Astrocyte of the cerebellum (primary cell): ENCODE measurements at regions not wholly inside any gene's neighbourhood (a gene's known extent, or its start where the extent isn't known, plus 50 kb on each side); places are given as distances from the start of the nearest gene placed in this dataset.

Experiments used
- DNase-seq: peaks from one replicate; pipeline ENCODE4 v3.0.0-alpha.2; 2011; ENCODE audit warnings: low read depth
- H3K4me3 ChIP-seq: 2 replicates; pipeline ENCODE4 v1.5.1; 2011; ENCODE audit warnings: mild to moderate bottlenecking, low read depth, low read length, moderate library complexity
- in situ Hi-C: cut with HindIII; loops from 2 replicates; pipeline ENCODE4 v1.10.0; 2017; ENCODE audit warnings: low sequenced_read_pairs
- TF ChIP-seq, protein P1 (sequence below): IDR thresholded peaks from 2 replicates; pipeline ENCODE4 v1.5.1; 2012; ENCODE audit warnings: low read length, low read depth, moderate library complexity, mild to moderate bottlenecking; ENCODE audit errors: missing control alignments

DNA sequence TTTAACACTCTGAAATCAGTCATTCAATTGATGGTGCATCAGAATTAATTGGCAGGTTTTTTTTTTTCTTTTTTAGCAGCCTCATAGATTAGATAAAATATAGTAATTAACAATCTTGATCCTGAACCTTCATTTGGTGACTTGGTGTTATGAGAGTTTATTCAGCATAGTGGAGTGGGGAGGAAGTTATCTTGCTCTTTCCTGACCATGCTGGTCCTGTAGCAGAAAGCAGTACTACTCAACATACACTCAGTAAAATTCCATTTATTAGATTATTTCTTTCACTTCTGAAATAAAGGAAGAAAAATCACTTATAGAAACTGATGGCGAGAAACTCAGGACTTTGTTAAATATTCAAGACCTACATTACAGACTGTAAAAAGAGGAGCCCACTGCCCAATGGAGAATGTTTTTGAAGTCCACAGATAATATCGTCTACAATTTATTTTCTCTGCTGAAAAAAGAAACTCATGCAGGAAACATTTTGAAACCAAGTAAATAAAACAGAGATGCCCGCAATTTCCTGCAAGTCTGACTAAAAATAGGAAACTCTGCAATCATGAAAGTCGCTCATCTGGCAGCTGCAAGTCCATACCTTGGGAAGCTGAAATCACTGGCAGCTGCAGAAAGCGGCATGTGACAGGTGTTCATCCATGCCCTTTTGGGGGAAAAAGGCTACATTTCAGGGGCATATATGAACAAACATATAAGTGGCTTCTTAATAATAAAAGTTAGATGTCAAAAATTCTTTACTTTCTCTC is 233.2 kb upstream of the RFX3 start:
- in situ Hi-C loops = no loop called here
- H3K4me3 ChIP-seq = no peak overlapping the region
- no peak for DNase-seq
- TF ChIP-seq, protein P1, sequence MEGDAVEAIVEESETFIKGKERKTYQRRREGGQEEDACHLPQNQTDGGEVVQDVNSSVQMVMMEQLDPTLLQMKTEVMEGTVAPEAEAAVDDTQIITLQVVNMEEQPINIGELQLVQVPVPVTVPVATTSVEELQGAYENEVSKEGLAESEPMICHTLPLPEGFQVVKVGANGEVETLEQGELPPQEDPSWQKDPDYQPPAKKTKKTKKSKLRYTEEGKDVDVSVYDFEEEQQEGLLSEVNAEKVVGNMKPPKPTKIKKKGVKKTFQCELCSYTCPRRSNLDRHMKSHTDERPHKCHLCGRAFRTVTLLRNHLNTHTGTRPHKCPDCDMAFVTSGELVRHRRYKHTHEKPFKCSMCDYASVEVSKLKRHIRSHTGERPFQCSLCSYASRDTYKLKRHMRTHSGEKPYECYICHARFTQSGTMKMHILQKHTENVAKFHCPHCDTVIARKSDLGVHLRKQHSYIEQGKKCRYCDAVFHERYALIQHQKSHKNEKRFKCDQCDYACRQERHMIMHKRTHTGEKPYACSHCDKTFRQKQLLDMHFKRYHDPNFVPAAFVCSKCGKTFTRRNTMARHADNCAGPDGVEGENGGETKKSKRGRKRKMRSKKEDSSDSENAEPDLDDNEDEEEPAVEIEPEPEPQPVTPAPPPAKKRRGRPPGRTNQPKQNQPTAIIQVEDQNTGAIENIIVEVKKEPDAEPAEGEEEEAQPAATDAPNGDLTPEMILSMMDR = no peak

DNA sequence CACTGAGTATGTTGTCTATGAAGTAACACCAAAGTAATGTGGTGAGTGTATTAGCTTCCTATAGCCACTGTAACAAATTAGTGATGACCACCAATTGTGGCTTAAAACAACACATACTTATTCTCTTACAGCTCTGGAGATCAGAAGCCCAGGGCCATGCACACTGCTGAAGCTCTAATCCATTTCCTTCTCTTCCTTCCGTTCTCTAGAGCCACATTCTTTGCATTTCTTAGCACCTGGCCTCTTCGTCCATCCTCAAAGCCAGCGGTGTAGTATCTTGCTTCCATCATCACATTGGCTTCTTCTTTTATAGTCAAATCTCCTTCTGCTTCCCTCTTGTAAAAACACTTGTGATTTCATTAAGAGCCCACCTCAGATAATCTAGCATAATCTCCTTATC is 230.3 kb upstream of the RFX3 start:
- TF ChIP-seq, protein P1 = no peak
- in situ Hi-C loops = no loop called here
- no peak for DNase-seq
- H3K4me3 ChIP-seq = no peak overlapping the region

DNA sequence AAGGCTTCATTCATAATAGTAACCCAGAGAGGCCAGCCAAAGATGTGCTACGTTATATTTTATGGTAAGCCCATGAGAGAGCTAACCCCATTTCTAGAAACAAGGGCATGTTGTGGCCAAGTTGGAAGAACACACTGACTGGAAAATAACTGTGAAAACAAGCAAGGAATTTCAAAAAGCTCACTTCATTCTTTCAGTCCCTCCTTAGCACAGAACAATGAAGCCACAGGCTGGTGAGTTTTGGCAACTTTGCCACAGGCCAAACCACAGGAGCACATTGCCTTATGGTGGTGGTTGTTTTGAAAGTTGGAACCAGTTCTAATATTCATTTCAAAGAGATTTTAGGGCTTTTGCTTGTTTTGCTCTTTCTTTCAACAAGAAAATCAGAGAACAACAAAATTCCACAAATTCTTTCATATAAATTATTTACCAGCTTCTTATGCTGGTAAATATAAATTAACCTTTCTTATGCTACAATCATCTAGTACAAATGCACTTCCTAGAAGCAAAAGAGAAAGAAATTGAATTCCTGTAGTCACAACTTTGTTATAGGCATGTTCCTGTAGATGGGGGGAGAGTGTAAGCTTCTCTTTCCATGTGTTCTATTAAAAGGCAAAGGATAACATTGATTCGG is 225.4 kb upstream of the RFX3 start:
- DNase-seq = peak; percentile 96
- TF ChIP-seq, protein P1 = no peak
- in situ Hi-C loops = no loop called here
- no peak overlapping the region for H3K4me3 ChIP-seq

DNA sequence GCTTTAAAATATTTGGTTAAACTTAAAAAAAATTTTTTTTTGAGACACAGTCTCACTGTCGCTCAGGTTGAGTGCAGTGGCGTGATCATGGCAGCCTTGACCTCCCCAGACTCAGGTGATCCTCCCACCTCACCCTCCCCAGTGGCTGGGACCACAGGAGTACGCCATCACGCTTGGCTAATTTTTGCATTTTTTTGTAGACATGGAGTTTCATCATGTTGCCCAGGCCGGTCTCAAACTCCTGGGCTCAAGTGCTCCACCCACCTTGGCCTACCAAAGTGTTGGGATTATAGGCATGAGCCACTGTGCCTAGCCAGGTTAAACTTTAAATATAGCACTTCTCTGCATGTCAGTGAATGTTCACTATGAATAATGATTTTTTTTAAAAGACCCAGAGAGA is 224.5 kb upstream of the RFX3 start:
- DNase-seq = no peak
- H3K4me3 ChIP-seq = no peak overlapping the region
- in situ Hi-C loops = no loop called here
- TF ChIP-seq, protein P1 = no peak

DNA sequence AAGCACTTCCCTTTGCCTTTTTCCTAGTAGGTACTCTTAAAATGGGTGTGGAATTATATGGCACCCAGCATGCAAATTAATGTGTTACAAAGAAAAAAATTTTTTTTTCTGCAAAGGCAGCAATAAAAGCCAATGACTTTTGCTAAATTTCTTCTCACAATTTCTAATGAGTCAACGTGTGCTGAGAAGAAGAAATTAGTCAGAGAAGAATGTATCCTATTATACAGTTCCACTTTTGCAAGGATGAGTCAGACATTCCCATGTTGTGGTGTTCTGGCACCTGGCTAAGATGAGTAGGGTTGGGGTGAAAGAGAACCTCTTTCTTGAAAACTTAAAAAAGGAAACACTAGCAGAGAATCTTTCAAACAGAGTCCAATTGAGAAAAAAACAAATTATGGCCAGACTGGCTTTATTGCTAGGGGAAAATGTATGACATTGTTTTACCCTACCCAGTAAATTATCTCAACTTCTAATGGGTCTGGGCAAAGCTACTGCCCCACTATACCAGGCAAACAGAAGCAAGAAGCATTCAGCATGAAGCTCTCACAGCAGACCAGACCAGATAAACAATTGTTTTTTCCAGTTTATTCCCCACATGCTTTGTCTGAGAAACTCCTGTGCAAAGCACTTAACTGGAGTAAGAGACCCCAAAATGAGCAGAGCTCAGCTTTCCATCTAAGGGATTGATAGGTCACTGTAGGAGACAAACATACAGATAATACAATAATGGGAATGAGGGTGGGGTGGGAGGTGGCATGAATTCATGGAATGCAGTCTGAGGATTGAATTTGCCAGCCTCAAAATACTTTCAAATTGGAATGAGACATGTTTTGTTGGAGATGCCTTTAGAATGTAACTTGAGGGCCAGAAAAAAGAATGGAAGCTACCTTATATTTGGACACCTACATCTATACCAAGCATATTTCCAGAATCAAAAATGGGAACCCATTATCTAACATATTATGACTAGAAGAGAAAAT is 220.8 kb upstream of the RFX3 start:
- TF ChIP-seq, protein P1 = no peak
- H3K4me3 ChIP-seq = no peak overlapping the region
- DNase-seq = peak; percentile 79
- in situ Hi-C loops = no loop called here

DNA sequence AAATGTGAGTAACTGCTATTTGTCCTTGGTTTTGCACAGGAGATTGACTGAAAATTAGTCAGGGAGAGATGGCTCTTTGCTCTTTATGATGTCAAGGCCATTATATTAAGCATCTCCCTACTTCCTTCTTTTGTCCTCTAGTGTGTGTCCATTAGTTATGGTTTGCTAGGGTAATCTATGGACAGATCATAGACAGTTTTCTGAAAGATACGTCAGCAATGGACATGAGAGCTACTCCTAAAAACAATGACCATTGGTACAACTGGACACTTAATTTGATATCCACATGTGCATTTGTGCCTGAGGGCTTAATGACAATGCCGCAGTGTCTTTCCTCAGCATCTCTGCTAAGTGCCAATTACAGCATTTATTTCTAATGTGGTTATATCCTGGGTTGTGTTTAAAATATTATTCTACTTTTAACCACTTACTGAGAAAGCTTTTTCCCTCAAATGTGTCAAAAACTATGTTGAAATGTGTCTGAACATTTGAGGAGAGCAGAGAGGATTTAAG is 218.2 kb upstream of the RFX3 start:
- in situ Hi-C loops = no loop called here
- no peak overlapping the region for H3K4me3 ChIP-seq
- TF ChIP-seq, protein P1 = no peak
- no peak for DNase-seq
